IMR-90 (cell line): ENCODE measurements at regions not wholly inside any gene's neighbourhood (a gene's known extent, or its start where the extent isn't known, plus 50 kb on each side); places are given as distances from the start of the nearest gene placed in this dataset.
A peak's percentile ranks its signal among the peaks of the same experiment; 100 is the strongest.

Experiments used
- ATAC-seq: fragments of 200-7000 bp; cut with Tn5 transposase; 2 replicates; pipeline ENCODE4 v1.9.1; 2020; ENCODE audit warnings: low read depth, mild to moderate bottlenecking, moderate library complexity
- BruUV-seq: library from RNA; stranded (reverse); fragments of 400-500 nt; replicated peaks from 2 replicates; lab custom pipeline; 2021; lab: Mats Ljungman, UMichigan
- CTCF ChIA-PET: fragments of 300-600 bp; formaldehyde crosslinking; extraction: SDS; loops from one replicate; lab custom pipeline; 2021; ENCODE audit warnings: antibody characterized with exemption; lab: Yijun Ruan, JAX
- POLR2A ChIA-PET: fragments of 300-600 bp; sonication (Branson Sonifier 250); formaldehyde crosslinking; loops from one replicate; lab custom pipeline; 2022; ENCODE audit warnings: antibody characterized with exemption; ENCODE audit not compliant: unreplicated experiment; lab: Charles Lee
- DNase-seq: peaks from one replicate; pipeline ENCODE4 v3.0.0; 2013
- H2AFZ ChIP-seq: replicated peaks from 2 replicates; pipeline ENCODE3; 2013; ENCODE audit warnings: low read length, mild to moderate bottlenecking; ENCODE audit not compliant: poor library complexity
- H2AK5ac ChIP-seq: 2 replicates; pipeline ENCODE4 v1.6.1; 2013; ENCODE audit warnings: low read depth, low read length, inconsistent platforms
- H2AK9ac ChIP-seq: replicated peaks from 2 replicates; pipeline ENCODE3; 2013; ENCODE audit warnings: mild to moderate bottlenecking, low read depth, low read length, moderate library complexity; ENCODE audit not compliant: poor library complexity
- H2BK120ac ChIP-seq: 2 replicates; pipeline ENCODE4 v1.6.1; 2013; ENCODE audit warnings: low read depth, low read length, inconsistent platforms
- H2BK15ac ChIP-seq: 3 replicates; pipeline ENCODE4 v1.6.1; 2013; ENCODE audit warnings: low read depth, low read length, inconsistent platforms
- H2BK20ac ChIP-seq: 2 replicates; pipeline ENCODE4 v1.6.1; 2013; ENCODE audit warnings: low read depth, mild to moderate bottlenecking, inconsistent platforms, low read length, moderate library complexity
- H2BK5ac ChIP-seq: 2 replicates; pipeline ENCODE4 v1.6.1; 2013; ENCODE audit warnings: mild to moderate bottlenecking, low read depth, low read length, inconsistent platforms; ENCODE audit not compliant: poor library complexity, severe bottlenecking
- H3K14ac ChIP-seq: replicated peaks from 2 replicates; pipeline ENCODE4 v1.6.1; 2013; ENCODE audit warnings: low read depth, low read length, inconsistent platforms
- H3K18ac ChIP-seq: 2 replicates; pipeline ENCODE4 v1.6.1; 2013; ENCODE audit warnings: low read depth, low read length, control low read depth
- H3K23ac ChIP-seq: 2 replicates; pipeline ENCODE4 v1.6.1; 2013; ENCODE audit warnings: low read depth, low read length, inconsistent platforms
- H3K27ac ChIP-seq: 2 replicates; pipeline ENCODE4 v1.5.1; 2013; ENCODE audit warnings: mild to moderate bottlenecking, control low read depth, low read length; ENCODE audit not compliant: insufficient read depth
- H3K27me3 ChIP-seq: 2 replicates; pipeline ENCODE4 v1.6.1; 2013; ENCODE audit warnings: low read length; ENCODE audit not compliant: control insufficient read depth, insufficient read depth
- H3K36me3 ChIP-seq: 2 replicates; pipeline ENCODE4 v1.6.1; 2013; ENCODE audit warnings: low read length, mixed read lengths; ENCODE audit not compliant: control insufficient read depth, insufficient read depth
- H3K4ac ChIP-seq: 2 replicates; pipeline ENCODE4 v1.6.1; 2013; ENCODE audit warnings: low read depth, low read length, inconsistent platforms
- H3K4me1 ChIP-seq: 2 replicates; pipeline ENCODE4 v1.6.1; 2013; ENCODE audit warnings: low read length, mixed read lengths; ENCODE audit not compliant: control insufficient read depth, insufficient read depth
- H3K4me2 ChIP-seq: 2 replicates; pipeline ENCODE4 v1.6.1; 2013; ENCODE audit warnings: low read depth, mild to moderate bottlenecking, control low read depth, low read length, moderate library complexity
- H3K4me3 ChIP-seq: 2 replicates; pipeline ENCODE4 v1.5.1; 2013; ENCODE audit warnings: low read depth, mild to moderate bottlenecking, control low read depth, low read length, moderate library complexity; ENCODE audit not compliant: insufficient read depth
- H3K56ac ChIP-seq: 2 replicates; pipeline ENCODE4 v1.6.1; 2013; ENCODE audit warnings: low read length, inconsistent platforms; ENCODE audit not compliant: insufficient read depth; ENCODE audit errors: extremely low read depth
- H3K79me1 ChIP-seq, 2 experiments: 2 replicates each; pipeline ENCODE4 v1.6.1; 2013; ENCODE audit warnings: low read length in 2 of 2, inconsistent platforms in 1 of 2, low read depth in 1 of 2
- H3K9ac ChIP-seq: 2 replicates; pipeline ENCODE4 v1.6.1; 2013; ENCODE audit warnings: low read depth, low read length, control low read depth
- H3K9me1 ChIP-seq: 2 replicates; pipeline ENCODE4 v1.6.1; 2013; ENCODE audit warnings: low read length, inconsistent platforms; ENCODE audit not compliant: insufficient read depth
- H3K9me3 ChIP-seq: 2 replicates; pipeline ENCODE4 v1.6.1; 2013; ENCODE audit warnings: low read length; ENCODE audit not compliant: control insufficient read depth, insufficient read depth
- H4K20me1 ChIP-seq: 2 replicates; pipeline ENCODE4 v1.6.1; 2013; ENCODE audit warnings: low read length, inconsistent platforms; ENCODE audit not compliant: insufficient read depth
- H4K5ac ChIP-seq: 2 replicates; pipeline ENCODE4 v1.6.1; 2013; ENCODE audit warnings: mild to moderate bottlenecking, low read depth, low read length, control low read depth
- H4K8ac ChIP-seq, 2 experiments: 2 replicates each; pipeline ENCODE4 v1.6.1; 2013; ENCODE audit warnings: low read depth in 2 of 2, low read length in 2 of 2, control low read depth in 1 of 2, inconsistent platforms in 1 of 2
- H4K91ac ChIP-seq: 2 replicates; pipeline ENCODE4 v1.6.1; 2013; ENCODE audit warnings: low read depth, low read length, inconsistent platforms; ENCODE audit not compliant: insufficient read depth
- CEBPB ChIP-seq: IDR thresholded peaks from 2 replicates; pipeline ENCODE4 v1.6.1; 2012; ENCODE audit warnings: low read depth, low read length, improper control_type of control experiment
- MAFK ChIP-seq: IDR thresholded peaks from 2 replicates; pipeline ENCODE4 v1.6.1; 2012; ENCODE audit warnings: low read depth, low read length, improper control_type of control experiment
- WGBS, 2 experiments: methylation state at CpG; one replicate each; pipeline versions ENCODE4 v1.1.5 to v1.1.7; 2013; ENCODE audit warnings: missing lambda C conversion rate in 2 of 2; ENCODE audit not compliant: insufficient read length in 1 of 2; ENCODE audit errors: extremely low coverage in 2 of 2; 5-methylcytosine and 5-hydroxymethylcytosine counted together
- dilution Hi-C: fragments of 300-500 bp; cut with HindIII; formaldehyde crosslinking; loops from one replicate; pipeline ENCODE4 v1.14.3; 2018; ENCODE audit warnings: low sequenced_read_pairs; ENCODE audit not compliant: unreplicated experiment
- in situ Hi-C: fragments of 300-500 bp; cut with MboI; formaldehyde crosslinking; loops from 3 replicates; pipeline ENCODE4 v1.14.3; 2019; ENCODE audit warnings: low sequenced_read_pairs, inconsistent platforms, mixed read lengths
- intact Hi-C: fragments of 100-400 bp; cut with micrococcal nuclease; formaldehyde crosslinking; loops from 2 replicates; pipeline ENCODE4 v1.10.0; 2022

DNA sequence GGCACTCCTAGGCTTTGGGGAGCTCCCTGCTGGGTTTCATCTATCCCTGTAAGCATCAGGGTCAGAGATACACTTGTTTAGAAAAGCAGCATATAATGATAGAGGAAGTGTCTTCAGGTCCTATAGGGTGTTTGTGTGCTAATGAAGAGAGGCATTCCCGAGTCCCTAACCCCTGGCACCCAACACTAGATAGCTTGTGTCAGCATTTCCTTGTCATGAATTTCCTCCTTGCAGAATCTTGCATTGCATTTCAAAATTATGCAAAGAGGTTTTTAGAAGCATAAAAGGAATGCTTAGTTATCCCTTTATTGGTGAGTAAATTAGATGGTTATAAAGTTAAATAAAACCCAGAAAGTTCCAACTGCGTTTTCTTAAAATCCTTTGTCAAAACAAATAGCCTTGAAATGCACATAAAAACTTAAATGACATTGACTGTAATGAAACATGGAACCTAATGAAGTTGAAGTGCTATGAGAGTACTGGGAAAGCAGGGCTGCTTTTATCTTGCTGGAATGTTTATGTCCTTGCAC lies 63.7 kb upstream of the LHCGR start:
- Histone ChIP-seq H3K23ac (no peak overlapping the region), H2BK20ac (no peak overlapping the region), H2AK5ac (no peak overlapping the region), H4K8ac (no peak overlapping the region), H3K56ac (no peak overlapping the region), H3K9ac (no peak overlapping the region), H3K18ac (no peak overlapping the region), H2BK5ac (no peak overlapping the region), H3K27me3 (no peaks in the 10 kb centered on the region; the same call in 1 of the 2 replicates), H3K4ac (no peak overlapping the region), H3K36me3 (no peaks in the 10 kb centered on the region), H3K9me1 (no peaks in the 10 kb centered on the region), H3K4me1 (0 out of 2 replicates have a peak, but pooled peaks cover 1% of the 10 kb centered on the region), H3K4me3 (no peak overlapping the region), H3K14ac (no peak overlapping the region), H4K91ac (no peak overlapping the region), H4K5ac (no peak overlapping the region), H4K20me1 (no peaks in the 10 kb centered on the region), H3K27ac (no peak overlapping the region), H2BK15ac (no peak overlapping the region), H3K79me1 (no peaks in the 10 kb centered on the region), H2AK9ac (no peak overlapping the region), H2AFZ (no peak overlapping the region), H3K9me3 (no peaks in the 10 kb centered on the region), H2BK120ac (no peak overlapping the region), H3K4me2 (no peak overlapping the region)
- ChIA-PET POLR2A (interaction anchor here (0.6 kb wide), 1 partner anchor 422 kb away, joined by 3 read pairs; no protein-coding TSS in a partner anchor), CTCF (no interaction called here)
- BruUV-seq: no TSS peak
- WGBS, 2 experiments: no CpG with 5 or more reads among the region's 2 CpGs
- in situ Hi-C loops: no loop called here
- no peak for DNase-seq
- intact Hi-C loops: no loop called here
- peak; percentile 62; the same call in 1 of the 2 replicates for ATAC-seq
- dilution Hi-C loops: no loop called here
- peak; percentile 40; the same call in 1 of the 2 replicates for TF ChIP-seq MAFK
- TF ChIP-seq CEBPB: no peak
